ENCODE measurements at regions not wholly inside any gene's neighbourhood (a gene's known extent, or its start where the extent isn't known, plus 50 kb on each side); places are given as distances from the start of the nearest gene placed in this dataset.

- Histone ChIP-seq H3K27me3 (ENCODE audit: control insufficient read depth, insufficient read depth, low read length) (peaks cover 4% of the 10 kb centered on the region), H3K36me3 (ENCODE audit: control insufficient read depth, insufficient read depth, low read length) (no peaks in the 10 kb centered on the region), H3K4me3 (ENCODE audit: low read depth, low read length) (no peak overlapping the region)
- no peak for DNase-seq (ENCODE audit: low read depth)
- TF ChIP-seq CTCF (IDR thresholded peaks at IDR 0.05; ENCODE audit: insufficient read depth, low read length, poor library complexity, severe bottlenecking): no peak
These were observed 369.3 kb downstream of the NXPE2 start for GRCh38 chr11:115047631-115048030.

GRCh38 chr11:115049796-115050195 is 371.5 kb downstream of the NXPE2 start:
- H3K36me3 ChIP-seq (ENCODE audit: control insufficient read depth, insufficient read depth, low read length): no peaks in the 10 kb centered on the region
- peaks cover 4% of the 10 kb centered on the region for H3K27me3 ChIP-seq (ENCODE audit: control insufficient read depth, insufficient read depth, low read length)
- DNase-seq (ENCODE audit: low read depth): no peak
- TF ChIP-seq CTCF (IDR thresholded peaks at IDR 0.05; ENCODE audit: insufficient read depth, low read length, poor library complexity, severe bottlenecking): no peak
- no peak overlapping the region for H3K4me3 ChIP-seq (ENCODE audit: low read depth, low read length)

GRCh38 chr11:115050756-115051155 is 372.4 kb downstream of the NXPE2 start:
- no peak for TF ChIP-seq CTCF (IDR thresholded peaks at IDR 0.05; ENCODE audit: insufficient read depth, low read length, poor library complexity, severe bottlenecking)
- Histone ChIP-seq H3K36me3 (ENCODE audit: control insufficient read depth, insufficient read depth, low read length) (no peaks in the 10 kb centered on the region), H3K27me3 (ENCODE audit: control insufficient read depth, insufficient read depth, low read length) (peaks cover 4% of the 10 kb centered on the region), H3K4me3 (ENCODE audit: low read depth, low read length) (no peak overlapping the region)
- DNase-seq (ENCODE audit: low read depth): no peak

GRCh38 chr11:115051938-115052590 is 373.7 kb downstream of the NXPE2 start:
- DNase-seq (ENCODE audit: low read depth): no peak
- H3K27me3 ChIP-seq (ENCODE audit: control insufficient read depth, insufficient read depth, low read length): peaks cover 4% of the 10 kb centered on the region
- no peaks in the 10 kb centered on the region for H3K36me3 ChIP-seq (ENCODE audit: control insufficient read depth, insufficient read depth, low read length)
- TF ChIP-seq CTCF (IDR thresholded peaks at IDR 0.05; ENCODE audit: insufficient read depth, low read length, poor library complexity, severe bottlenecking): no peak
- H3K4me3 ChIP-seq (ENCODE audit: low read depth, low read length): no peak overlapping the region

- H3K27me3 ChIP-seq (ENCODE audit: control insufficient read depth, insufficient read depth, low read length): peaks cover 4% of the 10 kb centered on the region
- no peak for DNase-seq (ENCODE audit: low read depth)
- no peak for TF ChIP-seq CTCF (IDR thresholded peaks at IDR 0.05; ENCODE audit: insufficient read depth, low read length, poor library complexity, severe bottlenecking)
- H3K36me3 ChIP-seq (ENCODE audit: control insufficient read depth, insufficient read depth, low read length): no peaks in the 10 kb centered on the region
- no peak overlapping the region for H3K4me3 ChIP-seq (ENCODE audit: low read depth, low read length)
These were observed 374.3 kb downstream of the NXPE2 start for GRCh38 chr11:115052601-115053000.

All from kidney epithelial cell (primary cell).